ENCODE measurements at regions not wholly inside any gene's neighbourhood (a gene's known extent, or its start where the extent isn't known, plus 50 kb on each side); places are given as distances from the start of the nearest gene placed in this dataset.

DNA sequence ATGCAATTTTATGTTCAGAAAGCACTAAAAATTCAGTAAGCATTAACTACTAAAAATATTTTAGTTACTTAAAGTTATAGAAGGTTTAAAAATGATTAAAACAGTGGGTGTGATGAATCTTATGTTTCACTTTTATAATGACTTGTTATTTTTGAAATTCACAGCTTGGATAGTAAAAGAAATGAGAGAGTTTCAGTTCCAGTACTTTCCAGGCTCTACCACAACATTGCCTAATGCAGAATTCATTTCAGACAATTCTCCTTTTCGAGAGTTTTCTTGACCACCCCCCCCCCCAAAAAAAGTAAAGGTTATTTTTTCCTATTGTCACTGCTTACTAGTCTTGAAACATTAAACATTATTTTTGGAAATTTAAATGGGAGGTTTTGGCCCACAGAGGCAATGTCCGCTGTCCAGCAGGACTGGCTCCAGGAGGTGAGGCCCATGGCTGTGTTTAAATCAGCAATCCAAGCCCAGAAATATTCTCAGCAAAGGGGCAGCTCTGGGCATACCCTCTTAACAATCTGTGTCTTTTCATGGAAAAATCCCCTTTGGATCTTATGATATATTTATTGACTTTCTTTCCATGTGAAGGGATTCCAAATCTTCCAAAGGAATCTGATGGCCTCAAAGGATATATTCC, 519.9 kb downstream of the MAFB start:
- no peak overlapping the region for H4K91ac ChIP-seq (replicated peaks; ENCODE audit: insufficient read length, low read length)
- no peak for FAIRE-seq
- CTCF ChIA-PET (ENCODE audit: partially characterized antibody) = interaction anchor here (0.7 to 2.3 kb wide), 2 partner anchors 10 to 118 kb away, joined by 3 to 12 read pairs; no protein-coding TSS in a partner anchor

More for the DNA sequence above, 519.9 kb downstream of the MAFB start:
- Histone ChIP-seq H3K4me3 (ENCODE audit: extremely low read depth in 1 of 4, insufficient read depth in 2 of 4, low read depth in 3 of 4, low read length in 4 of 4) (no peak overlapping the region), H3K9ac (replicated peaks in 1 of 4; ENCODE audit: extremely low read depth in 1 of 4, low read depth in 3 of 4, low read length in 3 of 4) (no peak overlapping the region), H3K14ac (ENCODE audit: insufficient read length) (no peak overlapping the region), H3K27me3 (replicated peaks in 1 of 4; ENCODE audit: control insufficient read depth in 3 of 4, extremely low read depth in 1 of 4, insufficient read depth in 3 of 4, low read length in 3 of 4) (no peaks in the 10 kb centered on the region), H3K79me1 (ENCODE audit: low read depth, low read length) (no peaks in the 10 kb centered on the region), H3K4me1 (replicated peaks in 1 of 4; ENCODE audit: control insufficient read depth in 3 of 4, insufficient read depth in 4 of 4, low read length in 3 of 4) (peaks cover 0 to 3% (median 0%) of the 10 kb centered on the region in 4 experiments; a peak in 3 of 7 replicates), H2BK5ac (ENCODE audit: low read depth, low read length) (no peak overlapping the region), H2BK120ac (replicated peaks; ENCODE audit: low read depth, low read length) (no peak overlapping the region), H3K4me2 (ENCODE audit: insufficient read depth in 1 of 2, low read depth in 2 of 2, low read length in 2 of 2) (no peak overlapping the region), H2BK12ac (ENCODE audit: low read depth, low read length) (no peak overlapping the region), H2AK5ac (ENCODE audit: low read depth, low read length) (no peak overlapping the region), H3K56ac (replicated peaks; ENCODE audit: insufficient read length, low read depth, low read length) (no peak overlapping the region), H2BK20ac (ENCODE audit: low read length) (no peak overlapping the region), H4K5ac (ENCODE audit: insufficient read length, low read depth, low read length) (no peak overlapping the region), H2AFZ (ENCODE audit: low read length) (no peak overlapping the region), H3K9me3 (ENCODE audit: insufficient read depth in 2 of 2, low read depth in 1 of 2, low read length in 1 of 2) (no peaks in the 10 kb centered on the region), H3K23me2 (ENCODE audit: low read depth, low read length) (no peaks in the 10 kb centered on the region), H2BK15ac (ENCODE audit: low read length) (no peak overlapping the region), H4K20me1 (replicated peaks in 1 of 2; ENCODE audit: control insufficient read depth in 1 of 2, insufficient read depth in 2 of 2, low read length in 2 of 2) (no peaks in the 10 kb centered on the region), H3K27ac (ENCODE audit: low read depth, low read length) (no peak overlapping the region), H3K36me3 (ENCODE audit: control insufficient read depth in 2 of 4, insufficient read depth in 4 of 4, low read length in 3 of 4) (no peaks in the 10 kb centered on the region), H3K23ac (ENCODE audit: insufficient read length) (no peak overlapping the region), H4K8ac (ENCODE audit: extremely low read depth, insufficient read depth, low read length) (no peak overlapping the region), H3K4ac (replicated peaks; ENCODE audit: insufficient read length, low read depth, low read length) (no peak overlapping the region), H3K18ac (ENCODE audit: extremely low read depth, low read length) (no peak overlapping the region), H3K79me2 (ENCODE audit: control insufficient read depth in 1 of 2, insufficient read depth in 2 of 2, low read length in 2 of 2) (no peaks in the 10 kb centered on the region)
- POLR2A ChIA-PET (ENCODE audit: partially characterized antibody) = no interaction called here
- no peak for TF ChIP-seq ZNF274 (IDR thresholded peaks at IDR 0.05; ENCODE audit: borderline replicate concordance, extremely low read depth, low read length)
- no peak for TF ChIP-seq RFX5 (IDR thresholded peaks at IDR 0.05; ENCODE audit: borderline replicate concordance, low read depth, low read length)
- TF ChIP-seq SIN3A (conservative IDR thresholded peaks at IDR 0.05 in 1 of 2, IDR thresholded peaks at IDR 0.05 in 1 of 2; ENCODE audit: low read depth in 1 of 2, low read length in 2 of 2) = no peak
- no peak for TF ChIP-seq EGR1 (IDR thresholded peaks at IDR 0.05; ENCODE audit: borderline replicate concordance, low read depth, low read length)
- TF ChIP-seq CBX5 (IDR thresholded peaks at IDR 0.05; ENCODE audit: low read depth, low read length) = no peak
- no peak for TF ChIP-seq GABPA (IDR thresholded peaks at IDR 0.05; ENCODE audit: borderline replicate concordance, insufficient read depth, low read length)
- no peak for TF ChIP-seq CBX8 (IDR thresholded peaks at IDR 0.05; ENCODE audit: borderline replicate concordance, low read depth, low read length)
- no peak for TF ChIP-seq SRF (IDR thresholded peaks at IDR 0.05; ENCODE audit: low read depth, low read length)
- TF ChIP-seq YY1 (IDR thresholded peaks at IDR 0.05; ENCODE audit: low read depth, low read length) = no peak
- no peak for DNase-seq (ENCODE audit: low read depth in 1 of 2, low spot score in 2 of 2)
- 69% methylated on average over 2 of the region's 2 CpGs; no CpG with 5 or more reads in 1 of the 2 experiments for WGBS, 2 experiments (ENCODE audit: extremely low coverage in 1 of 2, insufficient coverage in 1 of 2, insufficient read length in 1 of 2, insufficient replicate concordance in 2 of 2, low coverage in 1 of 2, low lambda C conversion rate in 2 of 2, missing lambda C conversion rate in 1 of 2)
